HG02623 (cell line): ENCODE measurements at regions not wholly inside any gene's neighbourhood (a gene's known extent, or its start where the extent isn't known, plus 50 kb on each side); places are given as distances from the start of the nearest gene placed in this dataset.

ENCODE experiments used
- ATAC-seq: cut with Tn5 transposase; IDR thresholded peaks from one replicate; pipeline ENCODE4 v1.9.1; 2021; ENCODE audit warnings: moderate library complexity; ENCODE audit not compliant: unreplicated experiment

DNA sequence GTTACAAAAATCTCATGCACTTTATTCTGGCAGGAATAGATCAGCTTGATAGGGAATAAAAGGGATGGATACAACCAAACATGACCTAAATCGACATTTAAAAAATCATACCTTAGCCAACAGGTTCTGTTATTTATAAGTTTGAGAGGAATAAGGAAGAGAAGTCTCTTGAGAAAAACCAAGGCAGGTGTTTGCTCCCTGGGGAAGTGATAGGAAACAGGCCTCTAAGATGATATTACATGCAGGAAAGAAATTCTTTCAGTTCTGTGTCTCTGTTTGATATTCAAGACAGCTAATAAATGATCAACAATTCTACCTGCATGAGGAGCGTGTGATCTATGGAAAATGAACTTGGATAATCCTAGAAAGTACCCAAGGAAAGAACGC is 184.8 kb upstream of the ZEB2 start:
- no peak for ATAC-seq

GRCh38 chr2:144703852-144704708 is 184.2 kb upstream of the ZEB2 start:
- no peak for ATAC-seq

DNA sequence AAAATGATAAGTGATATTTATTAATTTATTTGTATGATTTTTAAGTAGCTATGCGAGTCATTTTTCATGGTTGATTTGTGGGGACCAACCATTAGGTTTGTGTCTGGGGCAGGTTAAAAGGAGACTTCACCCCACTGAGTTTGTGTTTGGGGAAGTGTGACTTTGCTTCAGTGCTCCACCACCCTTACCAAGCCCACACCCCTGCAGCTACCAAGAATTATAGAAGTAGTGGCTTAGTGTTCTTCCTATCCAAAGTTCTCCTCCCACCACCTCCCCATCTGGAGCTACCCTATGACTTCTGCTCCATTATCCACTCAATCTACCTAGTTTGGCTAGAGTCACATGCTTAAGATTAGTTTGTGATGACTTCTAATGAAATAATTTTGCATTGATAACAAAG is 182.1 kb upstream of the ZEB2 start:
- no peak for ATAC-seq

DNA sequence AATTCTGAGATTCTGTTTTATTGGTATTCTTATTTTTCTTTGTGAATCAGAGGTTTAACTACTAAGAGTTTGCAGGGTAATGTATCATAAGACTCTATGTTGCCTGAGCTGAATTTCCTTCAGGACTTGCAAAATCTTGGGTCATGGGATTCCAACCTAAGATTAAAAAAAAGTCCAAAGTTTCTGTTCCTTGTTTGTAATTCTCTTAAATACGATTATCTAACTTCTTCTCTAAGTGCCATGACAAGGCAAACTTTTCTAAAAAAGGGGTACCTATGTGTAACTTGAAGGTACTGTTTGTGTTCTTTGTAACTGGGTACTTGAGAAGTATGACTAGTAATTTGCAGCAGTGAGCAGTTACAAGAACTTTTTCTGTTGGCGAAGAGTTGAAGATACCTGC is 181.3 kb upstream of the ZEB2 start:
- no peak for ATAC-seq

GRCh38 chr2:144698156-144698555 is 178.2 kb upstream of the ZEB2 start:
- no peak for ATAC-seq

- ATAC-seq, result no peak
Observed at GRCh38 chr2:144695657-144696056, 175.7 kb upstream of the ZEB2 start.

DNA sequence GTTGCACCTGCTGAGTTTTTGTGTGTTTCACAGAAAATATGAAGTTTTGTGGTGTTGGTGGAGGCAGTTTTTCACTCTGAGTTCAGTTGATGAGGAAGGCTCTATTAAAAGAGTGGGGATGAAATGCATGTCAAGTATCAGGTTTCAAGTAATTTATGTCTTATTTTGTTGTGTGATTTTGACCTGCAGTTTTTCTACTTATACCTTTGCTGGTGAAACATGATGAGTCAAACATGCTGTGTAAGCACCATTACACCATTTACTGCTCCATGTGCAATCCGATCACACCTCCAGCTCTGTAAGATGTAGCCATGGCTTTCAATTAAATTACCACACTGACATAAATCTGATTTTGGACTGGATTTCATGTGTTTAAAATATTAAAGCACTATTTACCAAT is 174.5 kb upstream of the ZEB2 start:
- ATAC-seq, result no peak

DNA sequence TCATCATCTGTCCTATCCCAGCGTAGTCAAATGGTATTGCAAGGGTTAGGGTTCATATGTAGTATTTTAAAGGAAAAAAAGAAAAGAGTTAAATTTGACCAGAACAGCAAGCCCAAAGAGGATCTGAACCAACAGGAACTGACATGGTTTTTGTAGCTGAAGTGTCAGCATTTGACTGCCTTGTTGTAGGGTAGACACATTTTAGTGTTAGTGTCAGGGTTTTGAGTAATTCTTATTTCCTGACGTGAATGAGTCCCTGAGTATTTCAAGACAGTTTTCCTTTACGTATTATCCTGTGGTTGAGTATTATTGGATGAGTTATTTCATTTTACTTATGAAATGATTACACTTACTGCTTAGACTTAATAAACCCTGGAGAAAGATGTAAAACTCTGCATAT is 173.3 kb upstream of the ZEB2 start:
- no peak for ATAC-seq

- no peak for ATAC-seq
Observed at GRCh38 chr2:144692661-144693060, 172.7 kb upstream of the ZEB2 start.

DNA sequence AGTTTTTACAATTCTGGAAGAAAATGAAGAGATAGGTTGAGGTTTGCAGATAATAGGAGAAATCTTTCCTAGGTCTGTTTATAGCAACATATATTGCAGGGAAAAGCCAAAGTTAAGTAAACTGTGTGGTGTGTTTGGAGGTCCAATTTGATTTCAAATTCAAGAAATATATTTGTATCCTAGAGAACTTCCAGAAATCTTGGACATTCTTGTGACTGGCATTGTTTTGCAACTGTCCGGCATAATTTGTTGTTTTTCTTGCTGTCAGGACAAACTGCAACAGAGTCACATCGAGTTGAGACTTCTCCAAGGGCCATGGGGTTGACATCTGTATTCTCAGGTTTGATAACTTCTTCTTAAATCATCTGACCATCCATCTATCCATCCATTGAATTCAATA is 170.9 kb upstream of the ZEB2 start:
- no peak for ATAC-seq

GRCh38 chr2:144686518-144687215 is 166.7 kb upstream of the ZEB2 start:
- no peak for ATAC-seq

DNA sequence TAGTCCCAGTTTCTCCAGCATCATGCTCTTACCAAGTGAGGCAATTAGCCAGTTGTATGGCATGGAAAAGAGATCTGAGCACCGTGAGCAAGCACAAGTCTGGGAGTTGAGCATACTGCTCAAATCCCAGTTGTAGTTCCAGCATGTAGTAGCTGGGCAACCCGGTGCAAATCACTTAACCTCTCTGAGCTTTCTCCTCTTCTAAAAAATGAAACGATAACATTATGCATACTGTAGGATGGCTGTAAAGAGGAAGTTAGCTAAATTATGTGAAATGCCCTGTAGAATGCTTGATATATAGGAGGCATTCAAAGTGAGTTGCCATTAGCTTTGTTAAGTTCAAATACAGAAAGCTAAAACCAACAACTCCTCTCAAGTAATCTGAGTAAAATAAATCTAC is 164.0 kb upstream of the ZEB2 start:
- no peak for ATAC-seq

GRCh38 chr2:144683107-144683753 is 163.3 kb upstream of the ZEB2 start:
- no peak for ATAC-seq

GRCh38 chr2:144682248-144682647 is 162.3 kb upstream of the ZEB2 start:
- ATAC-seq, result no peak

- ATAC-seq, result no peak
Observed at GRCh38 chr2:144681389-144681788, 161.5 kb upstream of the ZEB2 start.

DNA sequence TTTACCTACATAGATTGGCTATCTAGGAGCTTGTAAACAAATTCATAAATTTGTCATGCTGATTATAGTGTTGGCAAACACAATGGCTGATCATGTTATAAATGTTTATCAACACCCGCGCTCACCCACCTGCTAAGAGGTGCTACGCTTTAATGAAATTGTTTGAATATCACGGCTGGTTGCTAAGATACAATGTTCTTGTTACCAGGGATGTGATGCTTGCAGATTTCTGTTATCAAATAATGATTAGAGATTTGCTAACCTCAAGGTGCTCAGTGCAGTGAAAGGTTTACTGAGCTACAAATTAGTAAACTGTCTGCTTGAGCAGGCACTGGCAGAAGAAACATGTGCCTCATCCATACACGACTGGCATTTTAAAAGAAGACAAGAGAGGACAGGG is 160.0 kb upstream of the ZEB2 start:
- no peak for ATAC-seq

DNA sequence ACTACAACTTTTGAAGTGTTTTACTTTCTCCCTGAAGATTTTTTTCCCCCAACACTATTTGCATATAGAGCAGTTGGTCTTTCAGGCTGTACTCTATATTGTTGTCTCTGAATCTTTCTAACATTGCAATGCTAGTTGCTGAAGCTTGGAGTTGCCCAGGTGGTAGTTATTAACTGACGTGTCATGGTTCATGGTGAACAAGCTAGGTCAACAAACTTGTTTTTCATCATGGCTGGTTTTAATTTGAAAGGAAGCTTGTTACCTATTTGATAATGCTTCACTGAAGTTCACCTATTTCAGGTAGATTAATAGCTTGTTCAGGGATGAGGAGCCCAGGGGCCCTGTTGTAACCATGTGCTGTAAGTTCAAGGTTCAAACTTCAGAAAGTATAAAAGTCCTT is 158.8 kb upstream of the ZEB2 start:
- no peak for ATAC-seq

- ATAC-seq, result no peak
Observed at GRCh38 chr2:144675731-144676130, 155.8 kb upstream of the ZEB2 start.

- ATAC-seq, result no peak
Observed at GRCh38 chr2:144675331-144675730, 155.4 kb upstream of the ZEB2 start.

GRCh38 chr2:144674071-144674470 is 154.2 kb upstream of the ZEB2 start:
- ATAC-seq, result no peak

- ATAC-seq, result no peak
Observed at GRCh38 chr2:144673456-144673855, 153.5 kb upstream of the ZEB2 start.
